Lower leg skin (tissue), 4 donors: ENCODE measurements at regions not wholly inside any gene's neighbourhood (a gene's known extent, or its start where the extent isn't known, plus 50 kb on each side); places are given as distances from the start of the nearest gene placed in this dataset.

Experiments used
- DNase-seq, 2 donors: peaks; one replicate each; pipeline ENCODE4 v3.0.0-alpha.2; 2019; ENCODE audit warnings: low spot score in 2 of 2
- H3K4me3 ChIP-seq: fragments of 200-600 bp; sonication (generic); 2 replicates; pipeline ENCODE4 v1.5.1; 2017; ENCODE audit warnings: mild to moderate bottlenecking, low read depth; ENCODE audit not compliant: poor library complexity, severe bottlenecking
- CTCF ChIP-seq, 3 donors: fragments of 450-650 bp; IDR thresholded peaks; one replicate each; pipeline ENCODE4 v1.5.1; 2016; ENCODE audit warnings: antibody characterized with exemption in 3 of 3, mild to moderate bottlenecking in 3 of 3, moderate library complexity in 2 of 3
- POLR2A ChIP-seq, 2 donors: fragments of 450-650 bp; IDR thresholded peaks; one replicate each; pipeline ENCODE4 v1.6.1; 2016 to 2017; ENCODE audit warnings: antibody characterized with exemption in 2 of 2, mild to moderate bottlenecking in 1 of 2, moderate library complexity in 1 of 2
- WGBS, 2 donors: methylation state at CpG; one replicate each; pipeline ENCODE4 v1.1.5; 2018; 5-methylcytosine and 5-hydroxymethylcytosine counted together
- intact Hi-C: fragments of 100-400 bp; cut with DNase I; formaldehyde crosslinking; loops from one replicate; pipeline ENCODE4 v1.15.0; 2023; ENCODE audit warnings: low total_unique reads

- DNase-seq, result no peak
- TF ChIP-seq CTCF (IDR thresholded peaks at IDR 0.05), result no peak
- no peak for TF ChIP-seq POLR2A (IDR thresholded peaks at IDR 0.05)
- intact Hi-C loops, result no loop called here
- H3K4me3 ChIP-seq, result no peak overlapping the region
- WGBS, 2 donors, result 77 to 79% methylated on average over 2 of the region's 2 CpGs
These were observed 585.3 kb upstream of the FAT3 start for GRCh38 chr11:91639359-91639758.

- no peak for DNase-seq
- H3K4me3 ChIP-seq, result no peak overlapping the region
- intact Hi-C loops, result no loop called here
- WGBS, 2 donors, result 76 to 78% methylated on average over 4 of the region's 4 CpGs
- TF ChIP-seq POLR2A (IDR thresholded peaks at IDR 0.05) (no peak), CTCF (IDR thresholded peaks at IDR 0.05) (no peak)
These were observed 593.5 kb upstream of the FAT3 start for GRCh38 chr11:91630916-91631673.

GRCh38 chr11:91625495-91625894 lies 599.1 kb upstream of the FAT3 start:
- DNase-seq, result no peak
- TF ChIP-seq POLR2A (IDR thresholded peaks at IDR 0.05) (no peak), CTCF (IDR thresholded peaks at IDR 0.05) (no peak)
- 55 to 76% methylated on average over 1 of the region's 1 CpG for WGBS, 2 donors
- intact Hi-C loops, result no loop called here
- H3K4me3 ChIP-seq, result no peak overlapping the region

GRCh38 chr11:91624021-91624420 lies 600.6 kb upstream of the FAT3 start:
- intact Hi-C loops, result no loop called here
- WGBS, 2 donors, result 85 to 86% methylated on average over 5 of the region's 5 CpGs
- TF ChIP-seq POLR2A (IDR thresholded peaks at IDR 0.05), result no peak
- TF ChIP-seq CTCF (IDR thresholded peaks at IDR 0.05), result no peak

GRCh38 chr11:91608677-91609076 lies 615.9 kb upstream of the FAT3 start:
- no peak for DNase-seq
- intact Hi-C loops, result no loop called here
- TF ChIP-seq CTCF (IDR thresholded peaks at IDR 0.05) (no peak), POLR2A (IDR thresholded peaks at IDR 0.05) (no peak)
- H3K4me3 ChIP-seq, result no peak overlapping the region
- WGBS, 2 donors, result 63 to 65% methylated on average over 3 of the region's 3 CpGs

More at GRCh38 chr11:91624021-91624420, 600.6 kb upstream of the FAT3 start:
- no peak overlapping the region for H3K4me3 ChIP-seq
- no peak for DNase-seq

GRCh38 chr11:91596111-91596510 lies 628.5 kb upstream of the FAT3 start:
- TF ChIP-seq POLR2A (IDR thresholded peaks at IDR 0.05) (no peak), CTCF (IDR thresholded peaks at IDR 0.05) (no peak)
- intact Hi-C loops, result no loop called here
- no peak for DNase-seq
- H3K4me3 ChIP-seq, result no peak overlapping the region
- WGBS, 2 donors, result 82 to 83% methylated on average over 1 of the region's 1 CpG
